Ishikawa (cell line): ENCODE measurements at regions not wholly inside any gene's neighbourhood (a gene's known extent, or its start where the extent isn't known, plus 50 kb on each side); places are given as distances from the start of the nearest gene placed in this dataset.

Experiments
- CEBPB ChIP-seq: IDR thresholded peaks from 2 replicates; pipeline ENCODE4 v1.6.1; 2012
- CREB1 ChIP-seq: IDR thresholded peaks from 2 replicates; pipeline ENCODE4 v1.6.1; 2012; ENCODE audit warnings: low read depth
- EGR1 ChIP-seq: IDR thresholded peaks from 2 replicates; pipeline ENCODE4 v1.6.1; 2012
- EP300 ChIP-seq: IDR thresholded peaks from 2 replicates; pipeline ENCODE4 v1.6.1; 2012; ENCODE audit warnings: borderline replicate concordance
- FOXM1 ChIP-seq: IDR thresholded peaks from 2 replicates; pipeline ENCODE4 v1.6.1; 2012; ENCODE audit warnings: low read depth, borderline replicate concordance
- MAX ChIP-seq: IDR thresholded peaks from 2 replicates; pipeline ENCODE4 v1.6.1; 2012
- NFIC ChIP-seq: IDR thresholded peaks from 2 replicates; pipeline ENCODE4 v1.6.1; 2012
- RAD21 ChIP-seq: IDR thresholded peaks from 2 replicates; pipeline ENCODE4 v1.6.1; 2012; ENCODE audit warnings: low read depth
- REST ChIP-seq: IDR thresholded peaks from 2 replicates; pipeline ENCODE4 v1.6.1; 2012; ENCODE audit warnings: low read depth, mild to moderate bottlenecking
- TAF1 ChIP-seq: IDR thresholded peaks from 2 replicates; pipeline ENCODE4 v1.6.1; 2012; ENCODE audit warnings: low read depth, mild to moderate bottlenecking
- TCF12 ChIP-seq: IDR thresholded peaks from 2 replicates; pipeline ENCODE4 v1.6.1; 2012; ENCODE audit warnings: low read depth
- TEAD4 ChIP-seq: IDR thresholded peaks from 2 replicates; pipeline ENCODE4 v1.6.1; 2012
- USF1 ChIP-seq: IDR thresholded peaks from 2 replicates; pipeline ENCODE4 v1.6.1; 2012
- YY1 ChIP-seq: IDR thresholded peaks from 2 replicates; pipeline ENCODE4 v1.6.1; 2012; ENCODE audit warnings: low read depth
- ZBTB7A ChIP-seq: IDR thresholded peaks from 2 replicates; pipeline ENCODE4 v1.6.1; 2012; ENCODE audit warnings: low read depth

- no peak for TF ChIP-seq TEAD4
- no peak for TF ChIP-seq EP300
- no peak for TF ChIP-seq RAD21
- no peak for TF ChIP-seq TAF1
- TF ChIP-seq TCF12 = no peak
- no peak for TF ChIP-seq FOXM1
- no peak for TF ChIP-seq USF1
- no peak for TF ChIP-seq NFIC
- TF ChIP-seq REST = no peak
- TF ChIP-seq MAX = no peak
- no peak for TF ChIP-seq CREB1
Observed at GRCh38 chr4:43345323-43345925, 452.9 kb downstream of the GRXCR1 start.

GRCh38 chr4:43348591-43348990, 456.1 kb downstream of the GRXCR1 start:
- no peak for TF ChIP-seq ZBTB7A
- no peak for TF ChIP-seq FOXM1
- no peak for TF ChIP-seq YY1
- TF ChIP-seq TCF12 = no peak
- TF ChIP-seq NFIC = no peak
- no peak for TF ChIP-seq MAX
- no peak for TF ChIP-seq CREB1
- no peak for TF ChIP-seq EGR1
- TF ChIP-seq REST = no peak
- TF ChIP-seq CEBPB = no peak
- no peak for TF ChIP-seq TEAD4
- TF ChIP-seq EP300 = no peak
- TF ChIP-seq USF1 = no peak

- TF ChIP-seq TCF12 (no peak), REST (no peak), EP300 (no peak), YY1 (no peak), FOXM1 (no peak), EGR1 (no peak), TAF1 (no peak), TEAD4 (no peak), CEBPB (no peak), NFIC (no peak), USF1 (no peak)
Observed at GRCh38 chr4:43351970-43352806, 459.7 kb downstream of the GRXCR1 start.

- no peak for TF ChIP-seq CREB1
- no peak for TF ChIP-seq REST
- no peak for TF ChIP-seq ZBTB7A
- TF ChIP-seq YY1 = no peak
- no peak for TF ChIP-seq TEAD4
- no peak for TF ChIP-seq TCF12
- no peak for TF ChIP-seq EP300
- no peak for TF ChIP-seq FOXM1
- TF ChIP-seq RAD21 = no peak
- no peak for TF ChIP-seq EGR1
Observed at GRCh38 chr4:43352859-43353258, 460.3 kb downstream of the GRXCR1 start.
